ENCODE measurements at regions not wholly inside any gene's neighbourhood (a gene's known extent, or its start where the extent isn't known, plus 50 kb on each side); places are given as distances from the start of the nearest gene placed in this dataset.

DNA sequence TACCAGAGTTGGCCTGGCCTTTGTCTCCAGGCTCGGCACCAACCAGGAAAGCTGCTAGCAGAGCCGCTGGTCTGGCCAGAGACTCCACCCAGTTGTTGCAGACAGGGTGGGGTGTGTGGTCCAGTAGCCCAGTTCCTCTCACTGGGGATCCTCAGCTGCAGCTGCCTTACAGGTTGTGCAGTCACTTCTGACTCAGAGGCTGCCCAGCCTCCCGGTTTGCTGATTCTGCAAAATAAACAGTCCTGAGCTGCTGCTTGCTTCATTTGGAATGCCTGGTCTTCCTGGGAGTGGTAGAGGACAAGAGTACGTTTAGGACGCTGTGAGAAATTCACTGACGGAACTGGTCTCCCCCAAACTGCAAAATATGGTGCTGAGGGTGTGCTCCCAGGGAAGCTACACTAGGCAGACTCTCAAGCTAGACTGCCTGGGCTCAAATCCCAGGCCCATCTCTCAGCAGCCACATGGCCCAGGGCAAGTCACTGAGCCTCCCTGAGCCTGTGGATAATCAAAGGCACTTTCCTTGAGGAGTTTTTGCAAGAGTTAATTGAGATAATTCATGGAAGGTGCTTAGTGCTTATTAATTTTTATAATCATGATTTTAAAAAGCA, 246.1 kb downstream of the TFAP2C start:
- TF ChIP-seq, protein P1, sequence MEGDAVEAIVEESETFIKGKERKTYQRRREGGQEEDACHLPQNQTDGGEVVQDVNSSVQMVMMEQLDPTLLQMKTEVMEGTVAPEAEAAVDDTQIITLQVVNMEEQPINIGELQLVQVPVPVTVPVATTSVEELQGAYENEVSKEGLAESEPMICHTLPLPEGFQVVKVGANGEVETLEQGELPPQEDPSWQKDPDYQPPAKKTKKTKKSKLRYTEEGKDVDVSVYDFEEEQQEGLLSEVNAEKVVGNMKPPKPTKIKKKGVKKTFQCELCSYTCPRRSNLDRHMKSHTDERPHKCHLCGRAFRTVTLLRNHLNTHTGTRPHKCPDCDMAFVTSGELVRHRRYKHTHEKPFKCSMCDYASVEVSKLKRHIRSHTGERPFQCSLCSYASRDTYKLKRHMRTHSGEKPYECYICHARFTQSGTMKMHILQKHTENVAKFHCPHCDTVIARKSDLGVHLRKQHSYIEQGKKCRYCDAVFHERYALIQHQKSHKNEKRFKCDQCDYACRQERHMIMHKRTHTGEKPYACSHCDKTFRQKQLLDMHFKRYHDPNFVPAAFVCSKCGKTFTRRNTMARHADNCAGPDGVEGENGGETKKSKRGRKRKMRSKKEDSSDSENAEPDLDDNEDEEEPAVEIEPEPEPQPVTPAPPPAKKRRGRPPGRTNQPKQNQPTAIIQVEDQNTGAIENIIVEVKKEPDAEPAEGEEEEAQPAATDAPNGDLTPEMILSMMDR (conservative IDR thresholded peaks at IDR 0.05; ENCODE audit: low read depth, low read length): no peak
- TF ChIP-seq EZH2 (IDR thresholded peaks at IDR 0.05; ENCODE audit: borderline replicate concordance, low read depth, low read length, poor library complexity, severe bottlenecking): no peak
